ENCODE measurements at regions not wholly inside any gene's neighbourhood (a gene's known extent, or its start where the extent isn't known, plus 50 kb on each side); places are given as distances from the start of the nearest gene placed in this dataset.
"Not testable (repeated sequence)": the region's sequence is repeated elsewhere in the genome, so short reads cannot be mapped to it uniquely, and the experiment has no call there.

GRCh38 chr6:4636191-4636880 is 139.9 kb upstream of the CDYL start:
- no peak for DNase-seq

GRCh38 chr6:4635666-4636065 is 140.5 kb upstream of the CDYL start:
- intact Hi-C loops (cut with DNase I): no loop called here
- ATAC-seq (ENCODE audit: poor library complexity) (no peak), DNase-seq (no peak)

More at GRCh38 chr6:4636191-4636880, 139.9 kb upstream of the CDYL start:
- intact Hi-C loops (cut with DNase I): no loop called here
- no peak for ATAC-seq (ENCODE audit: poor library complexity)

DNA sequence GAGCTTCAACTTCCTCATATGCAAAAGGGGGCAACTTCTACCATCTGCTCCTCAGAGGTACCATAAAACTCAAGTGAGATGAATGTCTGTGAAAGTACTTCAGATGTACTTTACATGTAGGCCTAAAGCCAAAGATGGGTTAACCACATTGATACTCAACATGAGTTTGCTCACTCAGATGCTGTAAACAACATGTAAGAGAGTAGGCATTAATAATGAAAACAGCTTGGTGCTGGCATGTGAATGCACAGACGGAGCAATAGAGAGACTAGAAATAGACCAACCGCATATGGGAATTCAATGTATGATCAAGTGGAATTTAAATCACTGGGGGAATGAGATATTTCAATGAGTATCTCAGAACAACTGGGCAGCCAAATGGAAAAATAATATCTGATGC is 143.8 kb upstream of the CDYL start:
- DNase-seq (no peak), ATAC-seq (ENCODE audit: poor library complexity) (no peak)
- intact Hi-C loops (cut with DNase I): no loop called here

- intact Hi-C loops (cut with DNase I): not testable (repeated sequence)
These were observed 146.4 kb upstream of the CDYL start for GRCh38 chr6:4629789-4630188.

GRCh38 chr6:4625557-4625956 is 150.6 kb upstream of the CDYL start:
- intact Hi-C loops (cut with DNase I): no loop called here
- ATAC-seq (ENCODE audit: poor library complexity) (no peak), DNase-seq (no peak)

More at GRCh38 chr6:4629789-4630188, 146.4 kb upstream of the CDYL start:
- not testable (repeated sequence) for DNase-seq; ATAC-seq (ENCODE audit: poor library complexity)

DNA sequence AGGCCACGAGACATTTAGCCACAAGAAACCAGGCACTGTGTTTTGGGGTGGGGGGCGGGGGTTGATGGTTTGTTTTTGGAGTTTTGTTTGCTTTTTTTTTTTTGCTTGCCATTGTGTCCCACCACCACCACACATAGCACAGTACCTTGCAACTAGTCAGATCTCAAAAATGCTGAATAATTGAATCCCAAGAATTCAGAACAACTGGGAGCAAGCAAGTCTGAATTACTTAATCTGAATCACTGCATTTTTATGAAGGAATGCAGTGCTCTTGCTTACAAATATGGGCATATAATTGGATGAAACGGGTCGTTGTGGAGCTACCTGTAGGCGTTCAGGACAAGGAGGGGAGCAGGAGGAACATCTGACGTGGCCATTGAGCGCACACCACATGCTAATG is 151.5 kb upstream of the CDYL start:
- DNase-seq (no peak), ATAC-seq (ENCODE audit: poor library complexity) (no peak)
- intact Hi-C loops (cut with DNase I): no loop called here

GRCh38 chr6:4620284-4621151 is 155.7 kb upstream of the CDYL start:
- intact Hi-C loops (cut with DNase I): no loop called here
- DNase-seq: no peak
- ATAC-seq (ENCODE audit: poor library complexity): no peak

DNA sequence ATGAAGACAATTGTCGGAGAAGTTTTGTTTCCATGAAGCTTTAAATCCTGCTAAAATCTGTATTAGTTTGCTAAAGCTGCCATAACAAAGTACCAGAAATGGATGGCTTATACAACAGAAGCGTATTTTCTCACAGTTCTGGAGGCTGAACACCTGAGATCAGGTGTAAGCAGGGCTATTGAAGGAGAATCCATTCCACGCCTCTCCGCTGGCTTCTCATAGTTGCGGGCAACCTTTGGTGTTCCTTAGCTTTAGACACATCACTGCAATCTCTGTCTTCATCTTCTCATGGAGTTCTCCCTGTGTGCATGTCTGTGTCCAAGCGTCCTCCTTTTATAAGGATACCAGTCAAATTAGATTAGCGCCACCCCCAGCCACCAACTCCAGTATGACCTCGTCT is 159.9 kb upstream of the CDYL start:
- intact Hi-C loops (cut with DNase I): no loop called here
- DNase-seq (no peak), ATAC-seq (ENCODE audit: poor library complexity) (no peak)

GRCh38 chr6:4615891-4616290 is 160.3 kb upstream of the CDYL start:
- ATAC-seq (ENCODE audit: poor library complexity) (peak; percentile 71), DNase-seq (peak; percentile 72)
- intact Hi-C loops (cut with DNase I): no loop called here

- ATAC-seq (ENCODE audit: poor library complexity) (no peak), DNase-seq (no peak)
- intact Hi-C loops (cut with DNase I): no loop called here
These were observed 161.0 kb upstream of the CDYL start for GRCh38 chr6:4615231-4615630.

DNA sequence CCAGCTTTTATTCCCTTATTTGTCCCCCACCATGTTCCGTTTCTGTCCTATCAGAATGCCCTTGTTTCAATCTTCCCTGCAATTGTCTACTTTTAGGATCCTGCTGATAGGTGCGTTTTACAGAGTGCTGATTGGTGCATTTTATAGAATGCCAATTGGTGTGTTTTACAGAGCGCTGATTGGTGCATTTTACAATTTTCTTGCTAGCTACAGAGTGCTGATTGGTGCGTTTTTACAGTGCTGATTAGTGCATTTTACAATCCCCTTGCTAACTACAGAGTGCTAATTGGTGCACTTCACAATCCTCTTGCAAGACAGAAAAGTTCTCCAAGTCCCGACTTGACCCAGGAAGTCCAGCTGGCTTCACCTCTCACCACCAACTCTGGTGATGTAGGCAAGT is 161.6 kb upstream of the CDYL start:
- ATAC-seq (ENCODE audit: poor library complexity): no peak
- intact Hi-C loops (cut with DNase I): no loop called here
- DNase-seq: no peak

DNA sequence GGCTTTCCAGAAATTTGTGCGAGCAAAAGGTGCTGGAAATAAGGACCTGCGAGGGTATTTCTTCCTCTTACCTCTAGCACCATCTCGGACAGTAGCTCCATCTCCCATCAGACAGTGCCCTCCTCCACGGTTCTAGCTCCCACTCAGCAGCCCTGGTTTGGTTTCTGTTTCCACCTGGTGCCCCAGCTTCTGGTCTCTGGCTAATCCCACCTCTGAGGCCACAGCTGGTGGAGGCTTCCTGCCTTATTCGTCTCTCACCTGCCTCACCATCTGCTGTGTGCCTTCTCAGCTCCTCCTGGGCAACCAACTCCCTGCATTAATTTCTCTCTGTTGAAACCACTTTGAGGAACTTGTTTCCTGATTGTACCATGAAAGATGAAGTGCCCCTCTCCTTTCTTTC is 162.4 kb upstream of the CDYL start:
- DNase-seq (no peak), ATAC-seq (ENCODE audit: poor library complexity) (no peak)
- intact Hi-C loops (cut with DNase I): no loop called here

GRCh38 chr6:4613381-4613780 is 162.8 kb upstream of the CDYL start:
- intact Hi-C loops (cut with DNase I): no loop called here
- DNase-seq: no peak
- no peak for ATAC-seq (ENCODE audit: poor library complexity)

GRCh38 chr6:4612636-4613171 is 163.5 kb upstream of the CDYL start:
- DNase-seq (peak; percentile 48), ATAC-seq (ENCODE audit: poor library complexity) (peak; percentile 69)
- intact Hi-C loops (cut with DNase I): no loop called here

- no peak for ATAC-seq (ENCODE audit: poor library complexity)
- intact Hi-C loops (cut with DNase I): no loop called here
- no peak for DNase-seq
These were observed 164.6 kb upstream of the CDYL start for GRCh38 chr6:4611429-4612129.

GRCh38 chr6:4610256-4610655 is 165.9 kb upstream of the CDYL start:
- intact Hi-C loops (cut with DNase I): no loop called here
- DNase-seq (peak; percentile 62), ATAC-seq (ENCODE audit: poor library complexity) (peak; percentile 68)

DNA sequence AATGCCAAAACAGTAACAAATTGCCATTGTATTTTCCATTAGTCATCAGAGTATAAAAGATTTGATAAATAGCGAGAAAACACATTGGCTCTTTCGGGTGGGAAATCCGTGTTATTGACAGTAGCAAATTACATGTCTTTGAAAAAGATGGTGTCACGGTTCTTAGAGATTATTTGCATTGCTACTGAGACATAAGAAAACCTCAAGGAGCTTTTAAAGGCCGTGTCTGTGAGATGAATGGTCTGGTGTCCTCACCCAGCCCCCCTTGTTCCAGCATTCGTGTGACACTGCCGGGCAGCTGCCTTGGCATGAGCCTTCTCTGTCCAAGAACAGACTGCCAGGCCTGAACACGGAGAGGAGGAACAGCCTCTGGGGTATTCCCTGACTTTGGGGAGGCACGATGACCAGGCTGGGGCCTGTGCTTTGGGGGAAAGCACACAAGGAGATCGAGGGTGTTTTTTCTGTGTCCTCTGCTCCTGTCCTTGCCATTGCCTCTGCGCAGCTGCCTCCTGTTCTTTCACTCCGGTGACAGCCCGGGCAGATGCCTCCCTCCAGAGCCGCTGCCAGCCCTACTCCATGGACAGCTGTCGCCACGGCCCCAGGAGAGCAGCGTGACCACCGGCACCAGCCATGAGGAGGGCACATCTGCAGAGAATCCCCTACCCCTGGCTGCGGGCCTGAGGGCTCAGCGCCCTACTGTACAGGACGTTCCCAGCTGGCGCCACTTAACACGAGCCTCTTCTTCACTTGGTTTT is 167.7 kb upstream of the CDYL start:
- intact Hi-C loops (cut with DNase I): no loop called here
- ATAC-seq (ENCODE audit: poor library complexity): no peak
- no peak for DNase-seq

DNA sequence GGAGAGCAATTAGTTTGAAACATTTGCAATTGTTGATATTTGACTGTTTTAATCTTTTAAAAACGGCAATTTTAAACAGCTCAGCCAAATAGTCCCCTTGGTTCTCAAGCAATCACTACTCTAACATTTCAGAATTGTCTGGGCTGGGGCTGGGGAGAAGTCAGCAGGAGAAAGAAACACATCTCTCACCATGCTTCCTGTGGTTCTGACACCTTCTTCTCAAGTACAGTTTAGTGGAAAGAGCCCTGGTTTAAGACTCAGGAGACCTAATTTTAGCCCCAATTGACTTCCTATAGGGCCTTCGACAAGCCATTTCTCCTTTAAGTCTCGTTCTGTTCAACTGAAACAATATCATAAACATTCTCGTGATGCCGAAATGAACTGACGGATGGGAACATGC is 168.4 kb upstream of the CDYL start:
- intact Hi-C loops (cut with DNase I): no loop called here
- ATAC-seq (ENCODE audit: poor library complexity) (no peak), DNase-seq (no peak)
